SK-N-SH treated with all-trans-retinoic acid at 6 μM for 48 hours (cell line): ENCODE measurements at regions not wholly inside any gene's neighbourhood (a gene's known extent, or its start where the extent isn't known, plus 50 kb on each side); places are given as distances from the start of the nearest gene placed in this dataset.
"Not testable (repeated sequence)": the region's sequence is repeated elsewhere in the genome, so short reads cannot be mapped to it uniquely, and the experiment has no call there.

Experiments
- ATAC-seq: fragments of 200-7000 bp; cut with Tn5 transposase; 3 replicates; pipeline ENCODE4 v1.9.1; 2020; ENCODE audit warnings: mild to moderate bottlenecking, moderate library complexity
- ARNTL ChIP-seq: fragments of 450-650 bp; formaldehyde crosslinking; IDR thresholded peaks from 2 replicates; pipeline ENCODE4 v1.5.0; 2020; ENCODE audit warnings: low read depth, mild to moderate bottlenecking, moderate library complexity, borderline replicate concordance
- BACH2 ChIP-seq: fragments of 250-450 bp; sonication (Bioruptor Pico); IDR thresholded peaks from 2 replicates; pipeline ENCODE4 v1.9.0; 2021; ENCODE audit warnings: mild to moderate bottlenecking, borderline replicate concordance
- ESRRG ChIP-seq: fragments of 250-450 bp; sonication (Bioruptor Pico); IDR thresholded peaks from 2 replicates; pipeline ENCODE4 v1.6.1; 2021; ENCODE audit warnings: mild to moderate bottlenecking
- GLIS3 ChIP-seq: fragments of 250-450 bp; sonication (Bioruptor Pico); IDR thresholded peaks from 2 replicates; pipeline ENCODE4 v1.5.0; 2020; ENCODE audit warnings: mild to moderate bottlenecking, moderate library complexity
- OSR1 ChIP-seq: fragments of 250-450 bp; sonication (Bioruptor Pico); IDR thresholded peaks from 2 replicates; pipeline ENCODE4 v1.8.0; 2022; ENCODE audit warnings: moderate library complexity, mild to moderate bottlenecking, inconsistent platforms
- PATZ1 ChIP-seq: fragments of 250-450 bp; sonication (Bioruptor Pico); IDR thresholded peaks from 2 replicates; pipeline ENCODE4 v1.8.0; 2020; ENCODE audit warnings: mild to moderate bottlenecking, moderate library complexity, borderline replicate concordance
- PPARA ChIP-seq: fragments of 250-450 bp; sonication (Bioruptor Pico); IDR thresholded peaks from 2 replicates; pipeline ENCODE4 v1.5.0; 2020; ENCODE audit warnings: mild to moderate bottlenecking, borderline replicate concordance
- RARB ChIP-seq: fragments of 250-450 bp; sonication (Bioruptor Pico); IDR thresholded peaks from 2 replicates; pipeline ENCODE4 v1.8.0; 2021; ENCODE audit warnings: mild to moderate bottlenecking, moderate library complexity
- SNAI2 ChIP-seq: fragments of 250-450 bp; sonication (Bioruptor Pico); IDR thresholded peaks from 2 replicates; pipeline ENCODE4 v1.5.0; 2020; ENCODE audit warnings: mild to moderate bottlenecking, moderate library complexity
- TCF4 ChIP-seq: fragments of 250-450 bp; sonication (Bioruptor Pico); IDR thresholded peaks from 2 replicates; pipeline ENCODE4 v1.8.0; 2021; ENCODE audit warnings: mild to moderate bottlenecking, moderate library complexity, borderline replicate concordance
- TOX ChIP-seq: fragments of 250-450 bp; sonication (Bioruptor Pico); IDR thresholded peaks from 2 replicates; pipeline ENCODE4 v1.8.0; 2021; ENCODE audit warnings: mild to moderate bottlenecking, moderate library complexity, borderline replicate concordance
- TSHZ2 ChIP-seq: fragments of 250-450 bp; sonication (Bioruptor Pico); IDR thresholded peaks from 2 replicates; pipeline ENCODE4 v1.5.0; 2020; ENCODE audit warnings: mild to moderate bottlenecking, moderate library complexity
- ZC3H10 ChIP-seq: fragments of 250-450 bp; sonication (Bioruptor Pico); IDR thresholded peaks from 2 replicates; pipeline ENCODE4 v1.5.1; 2021; ENCODE audit warnings: mild to moderate bottlenecking, moderate library complexity
- ZFP3 ChIP-seq: fragments of 250-450 bp; sonication (Bioruptor Pico); IDR thresholded peaks from 2 replicates; pipeline ENCODE4 v1.5.0; 2020; ENCODE audit warnings: mild to moderate bottlenecking, moderate library complexity
- ZFP30 ChIP-seq: fragments of 450-650 bp; formaldehyde crosslinking; IDR thresholded peaks from 2 replicates; pipeline ENCODE4 v1.5.0; 2022; ENCODE audit warnings: mild to moderate bottlenecking, moderate library complexity
- ZNF565 ChIP-seq: fragments of 450-650 bp; formaldehyde crosslinking; conservative IDR thresholded peaks from 2 replicates; pipeline ENCODE4 v1.5.0; 2020; ENCODE audit warnings: low read depth, mild to moderate bottlenecking, moderate library complexity
- ZNF70 ChIP-seq: fragments of 450-650 bp; formaldehyde crosslinking; IDR thresholded peaks from 2 replicates; pipeline ENCODE4 v1.5.0; 2020; ENCODE audit warnings: mild to moderate bottlenecking, moderate library complexity
- ZNF8 ChIP-seq: fragments of 450-650 bp; formaldehyde crosslinking; IDR thresholded peaks from 2 replicates; pipeline ENCODE4 v1.5.0; 2020; ENCODE audit warnings: mild to moderate bottlenecking, moderate library complexity
- TF ChIP-seq, protein P1 (sequence below): fragments of 250-450 bp; sonication (Bioruptor Pico); IDR thresholded peaks from 2 replicates; pipeline ENCODE4 v1.5.1; 2021; ENCODE audit warnings: mild to moderate bottlenecking, moderate library complexity
- TF ChIP-seq, protein P2 (sequence below): fragments of 250-450 bp; sonication (Bioruptor Pico); IDR thresholded peaks from 2 replicates; pipeline ENCODE4 v1.8.0; 2021; ENCODE audit warnings: low read depth, mild to moderate bottlenecking, moderate library complexity, borderline replicate concordance
- TF ChIP-seq, protein P3 (sequence below): fragments of 250-450 bp; sonication (Bioruptor Pico); IDR thresholded peaks from 2 replicates; pipeline ENCODE4 v1.5.1; 2020; ENCODE audit warnings: low read depth, mild to moderate bottlenecking, moderate library complexity

GRCh38 chr12:82627799-82628198 lies 58.9 kb upstream of the TMTC2 start:
- TF ChIP-seq GLIS3 (CRISPR knock-in tag) = no peak
- TF ChIP-seq ZNF565 (CRISPR knock-in tag) = no peak
- no peak for TF ChIP-seq TCF4 (CRISPR knock-in tag)
- TF ChIP-seq ZFP30 (CRISPR knock-in tag) = no peak
- TF ChIP-seq, protein P1, sequence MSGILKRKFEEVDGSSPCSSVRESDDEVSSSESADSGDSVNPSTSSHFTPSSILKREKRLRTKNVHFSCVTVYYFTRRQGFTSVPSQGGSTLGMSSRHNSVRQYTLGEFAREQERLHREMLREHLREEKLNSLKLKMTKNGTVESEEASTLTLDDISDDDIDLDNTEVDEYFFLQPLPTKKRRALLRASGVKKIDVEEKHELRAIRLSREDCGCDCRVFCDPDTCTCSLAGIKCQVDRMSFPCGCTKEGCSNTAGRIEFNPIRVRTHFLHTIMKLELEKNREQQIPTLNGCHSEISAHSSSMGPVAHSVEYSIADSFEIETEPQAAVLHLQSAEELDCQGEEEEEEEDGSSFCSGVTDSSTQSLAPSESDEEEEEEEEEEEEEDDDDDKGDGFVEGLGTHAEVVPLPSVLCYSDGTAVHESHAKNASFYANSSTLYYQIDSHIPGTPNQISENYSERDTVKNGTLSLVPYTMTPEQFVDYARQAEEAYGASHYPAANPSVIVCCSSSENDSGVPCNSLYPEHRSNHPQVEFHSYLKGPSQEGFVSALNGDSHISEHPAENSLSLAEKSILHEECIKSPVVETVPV (CRISPR knock-in tag) = no peak
- TF ChIP-seq PATZ1 = no peak
- no peak for TF ChIP-seq ARNTL
- no peak for TF ChIP-seq BACH2 (CRISPR knock-in tag)
- no peak for TF ChIP-seq ESRRG (CRISPR knock-in tag)
- TF ChIP-seq ZNF70 (CRISPR knock-in tag) = no peak
- TF ChIP-seq, protein P2, sequence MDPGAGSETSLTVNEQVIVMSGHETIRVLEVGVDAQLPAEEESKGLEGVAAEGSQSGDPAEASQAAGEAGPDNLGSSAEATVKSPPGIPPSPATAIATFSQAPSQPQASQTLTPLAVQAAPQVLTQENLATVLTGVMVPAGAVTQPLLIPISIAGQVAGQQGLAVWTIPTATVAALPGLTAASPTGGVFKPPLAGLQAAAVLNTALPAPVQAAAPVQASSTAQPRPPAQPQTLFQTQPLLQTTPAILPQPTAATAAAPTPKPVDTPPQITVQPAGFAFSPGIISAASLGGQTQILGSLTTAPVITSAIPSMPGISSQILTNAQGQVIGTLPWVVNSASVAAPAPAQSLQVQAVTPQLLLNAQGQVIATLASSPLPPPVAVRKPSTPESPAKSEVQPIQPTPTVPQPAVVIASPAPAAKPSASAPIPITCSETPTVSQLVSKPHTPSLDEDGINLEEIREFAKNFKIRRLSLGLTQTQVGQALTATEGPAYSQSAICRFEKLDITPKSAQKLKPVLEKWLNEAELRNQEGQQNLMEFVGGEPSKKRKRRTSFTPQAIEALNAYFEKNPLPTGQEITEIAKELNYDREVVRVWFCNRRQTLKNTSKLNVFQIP (CRISPR knock-in tag) = no peak
- no peak for TF ChIP-seq TSHZ2 (CRISPR knock-in tag)
- TF ChIP-seq SNAI2 (CRISPR knock-in tag) = no peak
- no peak for TF ChIP-seq ZNF8 (CRISPR knock-in tag)
- no peak for TF ChIP-seq RARB
- TF ChIP-seq TOX (CRISPR knock-in tag) = no peak
- TF ChIP-seq ZC3H10 (CRISPR knock-in tag) = no peak

GRCh38 chr12:82634495-82635258 lies 52.0 kb upstream of the TMTC2 start:
- ATAC-seq = not testable (repeated sequence)

More at GRCh38 chr12:82627799-82628198, 58.9 kb upstream of the TMTC2 start:
- ATAC-seq = peak; percentile 84

DNA sequence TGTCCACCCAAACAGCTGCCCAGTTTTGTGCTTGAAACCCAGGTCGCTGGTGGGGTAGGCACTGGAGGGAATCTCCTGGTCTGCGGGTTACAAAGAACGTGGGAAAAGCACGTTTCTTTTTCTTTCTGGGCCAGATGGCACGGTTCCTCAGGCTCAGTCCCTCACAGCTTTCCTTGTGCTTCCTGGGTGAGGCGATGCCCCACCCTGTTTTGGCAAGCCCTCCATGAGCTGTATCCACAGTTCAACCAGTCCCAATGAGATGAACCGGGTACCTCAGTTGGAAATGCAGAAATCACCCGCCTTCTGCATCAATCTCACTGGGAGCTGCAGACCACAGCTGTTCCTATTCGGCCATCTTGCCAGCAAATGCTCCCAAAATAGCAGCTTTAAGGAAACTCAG lies 51.4 kb upstream of the TMTC2 start:
- ATAC-seq = no peak
- TF ChIP-seq TOX (CRISPR knock-in tag) (no peak), TSHZ2 (CRISPR knock-in tag) (no peak), OSR1 (CRISPR knock-in tag) (no peak), ZFP30 (CRISPR knock-in tag) (no peak), ZNF8 (CRISPR knock-in tag) (no peak), RARB (no peak), ZFP3 (CRISPR knock-in tag) (no peak), SNAI2 (CRISPR knock-in tag) (no peak), ZNF70 (CRISPR knock-in tag) (no peak), ARNTL (no peak), ZNF565 (CRISPR knock-in tag) (no peak), ZC3H10 (CRISPR knock-in tag) (no peak), GLIS3 (CRISPR knock-in tag) (no peak), BACH2 (CRISPR knock-in tag) (no peak), PPARA (CRISPR knock-in tag) (no peak)
- TF ChIP-seq, protein P2 (CRISPR knock-in tag) = no peak
- TF ChIP-seq, protein P3, sequence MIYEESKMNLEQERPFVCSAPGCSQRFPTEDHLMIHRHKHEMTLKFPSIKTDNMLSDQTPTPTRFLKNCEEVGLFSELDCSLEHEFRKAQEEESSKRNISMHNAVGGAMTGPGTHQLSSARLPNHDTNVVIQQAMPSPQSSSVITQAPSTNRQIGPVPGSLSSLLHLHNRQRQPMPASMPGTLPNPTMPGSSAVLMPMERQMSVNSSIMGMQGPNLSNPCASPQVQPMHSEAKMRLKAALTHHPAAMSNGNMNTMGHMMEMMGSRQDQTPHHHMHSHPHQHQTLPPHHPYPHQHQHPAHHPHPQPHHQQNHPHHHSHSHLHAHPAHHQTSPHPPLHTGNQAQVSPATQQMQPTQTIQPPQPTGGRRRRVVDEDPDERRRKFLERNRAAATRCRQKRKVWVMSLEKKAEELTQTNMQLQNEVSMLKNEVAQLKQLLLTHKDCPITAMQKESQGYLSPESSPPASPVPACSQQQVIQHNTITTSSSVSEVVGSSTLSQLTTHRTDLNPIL (CRISPR knock-in tag) = no peak
- TF ChIP-seq, all 23 proteins: peak for 0
